Body of pancreas (tissue), 4 donors: ENCODE measurements at regions not wholly inside any gene's neighbourhood (a gene's known extent, or its start where the extent isn't known, plus 50 kb on each side); places are given as distances from the start of the nearest gene placed in this dataset.

Experiments
- POLR2A ChIP-seq, 3 donors: fragments of 450-650 bp; IDR thresholded peaks; one replicate each; pipeline ENCODE4 v1.6.1; 2016; ENCODE audit warnings: antibody characterized with exemption in 3 of 3, mild to moderate bottlenecking in 2 of 3
- TF ChIP-seq, protein P1 (sequence below), 7 experiments: fragments of 450-650 bp in 4 of 7; fragments of 200-600 bp in 3 of 7; sonication (generic) in 3 of 7; IDR thresholded peaks; one replicate each; pipeline ENCODE4 v1.5.1; 2016 to 2019; ENCODE audit warnings: antibody characterized with exemption in 7 of 7

DNA sequence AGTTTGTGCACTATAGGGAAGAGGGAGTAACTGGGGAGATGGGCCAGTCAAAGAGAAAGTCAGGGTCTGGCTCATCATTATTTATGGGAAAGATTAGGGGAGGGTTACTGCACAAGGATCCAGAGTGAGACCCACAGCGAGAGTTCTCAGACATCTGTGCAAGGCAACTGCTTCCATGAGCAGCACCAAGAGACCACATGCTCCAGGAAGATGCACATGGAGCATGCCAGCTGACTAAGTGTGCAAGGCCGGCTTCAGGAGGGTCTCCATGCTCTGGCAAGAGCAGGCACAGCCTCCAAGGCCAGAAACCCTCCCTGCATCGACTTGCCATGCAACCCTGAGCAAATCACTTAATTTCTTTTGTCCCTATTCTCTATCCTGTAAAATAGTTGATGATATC, 616.9 kb downstream of the CSNK1G3 start:
- TF ChIP-seq, protein P1, sequence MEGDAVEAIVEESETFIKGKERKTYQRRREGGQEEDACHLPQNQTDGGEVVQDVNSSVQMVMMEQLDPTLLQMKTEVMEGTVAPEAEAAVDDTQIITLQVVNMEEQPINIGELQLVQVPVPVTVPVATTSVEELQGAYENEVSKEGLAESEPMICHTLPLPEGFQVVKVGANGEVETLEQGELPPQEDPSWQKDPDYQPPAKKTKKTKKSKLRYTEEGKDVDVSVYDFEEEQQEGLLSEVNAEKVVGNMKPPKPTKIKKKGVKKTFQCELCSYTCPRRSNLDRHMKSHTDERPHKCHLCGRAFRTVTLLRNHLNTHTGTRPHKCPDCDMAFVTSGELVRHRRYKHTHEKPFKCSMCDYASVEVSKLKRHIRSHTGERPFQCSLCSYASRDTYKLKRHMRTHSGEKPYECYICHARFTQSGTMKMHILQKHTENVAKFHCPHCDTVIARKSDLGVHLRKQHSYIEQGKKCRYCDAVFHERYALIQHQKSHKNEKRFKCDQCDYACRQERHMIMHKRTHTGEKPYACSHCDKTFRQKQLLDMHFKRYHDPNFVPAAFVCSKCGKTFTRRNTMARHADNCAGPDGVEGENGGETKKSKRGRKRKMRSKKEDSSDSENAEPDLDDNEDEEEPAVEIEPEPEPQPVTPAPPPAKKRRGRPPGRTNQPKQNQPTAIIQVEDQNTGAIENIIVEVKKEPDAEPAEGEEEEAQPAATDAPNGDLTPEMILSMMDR (IDR thresholded peaks at IDR 0.05) = no peak
- TF ChIP-seq POLR2A (IDR thresholded peaks at IDR 0.05) = no peak
